Vagina (tissue), 2 donors: ENCODE measurements at regions not wholly inside any gene's neighbourhood (a gene's known extent, or its start where the extent isn't known, plus 50 kb on each side); places are given as distances from the start of the nearest gene placed in this dataset.

Experiments used
- CTCF ChIP-seq, 3 experiments: fragments of 450-650 bp in 2 of 3; fragments of 200-600 bp in 1 of 3; sonication (generic) in 1 of 3; IDR thresholded peaks; one replicate each; pipeline ENCODE4 v1.5.1; 2017 to 2019; ENCODE audit warnings: antibody characterized with exemption in 3 of 3, mild to moderate bottlenecking in 2 of 3, moderate library complexity in 2 of 3
- POLR2A ChIP-seq, 2 donors: fragments of 450-650 bp; IDR thresholded peaks; one replicate each; pipeline ENCODE4 v1.6.1; 2017; ENCODE audit warnings: antibody characterized with exemption in 2 of 2, mild to moderate bottlenecking in 2 of 2, moderate library complexity in 2 of 2

DNA sequence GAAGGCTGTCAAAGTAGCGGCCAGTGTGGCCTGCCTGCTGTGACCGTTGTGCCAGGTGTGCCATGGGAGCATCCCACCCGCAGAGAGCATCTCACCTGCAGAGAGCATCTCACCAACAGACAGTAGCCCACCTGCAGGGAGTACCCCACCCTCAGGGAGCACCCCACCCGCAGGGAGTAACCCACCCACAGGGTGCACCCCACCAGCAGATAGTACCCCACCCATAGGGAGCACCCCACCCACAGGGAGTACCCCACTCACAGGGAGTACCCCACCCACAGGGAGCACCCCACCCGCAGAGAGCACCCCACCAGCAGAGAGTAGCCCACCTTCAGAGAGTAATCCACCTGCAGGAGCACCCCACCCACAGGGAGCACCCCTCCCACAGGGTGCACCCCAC, 476.5 kb downstream of the TCERG1L start:
- no peak for TF ChIP-seq CTCF (IDR thresholded peaks at IDR 0.05)
- no peak for TF ChIP-seq POLR2A (IDR thresholded peaks at IDR 0.05)
